IPS-11a (cell line): ENCODE measurements at regions not wholly inside any gene's neighbourhood (a gene's known extent, or its start where the extent isn't known, plus 50 kb on each side); places are given as distances from the start of the nearest gene placed in this dataset.
"Not testable (repeated sequence)": the region's sequence is repeated elsewhere in the genome, so short reads cannot be mapped to it uniquely, and the experiment has no call there.

Experiments used
- H3K4me3 ChIP-seq: one replicate; pipeline ENCODE4 v1.5.1; 2013; ENCODE audit warnings: low read depth, low read length, control low read depth

DNA sequence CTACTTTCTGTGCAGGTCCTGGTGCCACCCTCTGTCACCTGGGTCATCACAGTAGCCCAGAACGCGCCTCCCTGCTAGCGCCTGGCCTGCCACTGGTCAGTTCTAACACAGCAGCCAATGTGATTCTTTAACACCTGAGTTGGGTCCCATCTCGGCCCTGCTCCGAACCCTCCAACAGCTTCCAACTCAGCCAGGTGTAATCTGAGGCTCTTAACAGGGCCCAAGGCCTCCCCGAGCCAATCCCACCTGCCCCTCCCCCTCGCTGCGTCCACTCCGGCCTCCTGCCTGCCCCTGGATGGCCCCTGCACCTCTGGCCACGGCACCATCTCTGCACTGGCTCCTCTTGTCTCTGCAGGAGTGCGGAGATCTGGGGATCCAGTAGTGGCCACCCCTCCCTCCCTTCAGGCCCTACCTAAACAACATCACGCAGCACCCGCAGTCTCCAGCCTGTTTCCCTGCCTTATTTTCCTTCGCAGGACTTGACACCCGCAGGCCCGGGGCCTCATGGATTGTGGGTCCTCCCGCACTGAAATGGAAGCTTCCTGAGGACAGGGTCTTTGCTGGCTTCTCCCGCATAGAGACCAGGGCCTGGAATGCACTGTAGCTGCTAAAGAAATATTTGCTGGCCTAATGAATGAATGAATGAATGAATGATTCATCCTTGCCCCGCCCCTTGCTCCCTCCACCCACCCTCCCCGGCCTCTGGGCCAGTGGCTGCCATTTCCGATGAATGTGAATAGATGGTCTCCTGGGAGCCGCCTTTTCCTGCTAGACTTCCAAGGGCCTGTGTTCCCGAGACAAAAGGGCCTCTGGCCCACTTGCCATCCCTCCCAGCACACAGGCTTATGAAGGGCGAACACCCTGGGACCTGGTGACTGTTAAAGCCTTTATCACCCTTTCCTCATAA, 174.8 kb upstream of the FOXF1 start:
- H3K4me3 ChIP-seq = no peak overlapping the region

DNA sequence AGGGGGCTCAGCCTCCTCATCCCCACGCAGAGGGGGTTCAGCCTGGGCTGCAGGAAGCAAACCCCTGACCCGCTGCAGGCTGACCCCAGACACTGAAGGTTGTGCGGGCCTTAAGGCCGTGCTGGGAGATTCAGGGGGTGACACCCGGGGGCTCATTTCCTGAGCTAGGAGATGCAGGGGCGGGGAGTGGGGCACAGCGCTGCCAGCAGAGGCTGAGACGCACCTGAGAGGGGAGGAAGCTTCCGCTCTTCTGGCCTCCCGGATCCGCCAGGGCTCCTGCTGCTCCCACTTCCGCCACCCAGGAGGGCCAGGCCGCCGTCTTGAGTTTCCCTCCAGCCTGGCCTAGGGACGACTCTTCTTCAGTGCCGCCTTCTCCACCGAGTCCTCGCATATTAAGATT, 173.2 kb upstream of the FOXF1 start:
- H3K4me3 ChIP-seq = no peak overlapping the region

DNA sequence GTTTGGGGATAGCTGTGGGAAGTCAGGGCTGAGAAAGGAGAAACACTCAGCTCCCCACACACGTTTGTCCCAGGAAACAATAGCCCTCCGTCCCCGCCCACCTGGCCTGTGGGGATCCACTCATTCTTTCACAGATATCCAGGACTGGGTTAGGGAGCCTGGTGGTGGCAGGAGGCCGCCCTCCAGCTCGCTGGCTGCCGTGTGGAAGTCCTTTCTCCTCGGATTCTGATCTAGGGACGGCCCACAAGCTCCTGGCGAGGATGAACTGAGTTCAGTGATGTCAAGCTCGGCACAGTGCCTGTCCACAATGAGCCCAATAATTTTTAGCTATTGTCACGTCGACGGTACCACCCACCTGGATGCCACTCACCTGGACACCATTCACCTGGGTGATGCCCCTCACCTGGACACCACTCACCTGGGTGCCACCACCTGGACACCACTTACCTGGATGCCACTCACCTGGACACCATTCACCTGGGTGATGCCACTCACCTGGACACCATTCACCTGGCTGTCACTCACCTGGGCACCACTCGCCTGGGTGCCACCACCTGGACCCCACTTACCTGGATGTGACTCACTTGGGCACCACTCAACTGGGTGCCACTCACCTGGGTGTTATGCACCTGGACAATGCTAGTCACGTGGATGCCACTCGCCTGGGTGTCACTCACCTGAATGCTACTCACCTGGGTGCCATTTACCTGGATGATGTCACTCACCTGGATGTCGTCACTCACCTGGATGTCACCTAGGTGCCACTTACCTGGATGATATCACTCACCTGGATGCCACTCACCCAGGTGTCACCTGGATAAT, 172.5 kb upstream of the FOXF1 start:
- H3K4me3 ChIP-seq = no peak overlapping the region

DNA sequence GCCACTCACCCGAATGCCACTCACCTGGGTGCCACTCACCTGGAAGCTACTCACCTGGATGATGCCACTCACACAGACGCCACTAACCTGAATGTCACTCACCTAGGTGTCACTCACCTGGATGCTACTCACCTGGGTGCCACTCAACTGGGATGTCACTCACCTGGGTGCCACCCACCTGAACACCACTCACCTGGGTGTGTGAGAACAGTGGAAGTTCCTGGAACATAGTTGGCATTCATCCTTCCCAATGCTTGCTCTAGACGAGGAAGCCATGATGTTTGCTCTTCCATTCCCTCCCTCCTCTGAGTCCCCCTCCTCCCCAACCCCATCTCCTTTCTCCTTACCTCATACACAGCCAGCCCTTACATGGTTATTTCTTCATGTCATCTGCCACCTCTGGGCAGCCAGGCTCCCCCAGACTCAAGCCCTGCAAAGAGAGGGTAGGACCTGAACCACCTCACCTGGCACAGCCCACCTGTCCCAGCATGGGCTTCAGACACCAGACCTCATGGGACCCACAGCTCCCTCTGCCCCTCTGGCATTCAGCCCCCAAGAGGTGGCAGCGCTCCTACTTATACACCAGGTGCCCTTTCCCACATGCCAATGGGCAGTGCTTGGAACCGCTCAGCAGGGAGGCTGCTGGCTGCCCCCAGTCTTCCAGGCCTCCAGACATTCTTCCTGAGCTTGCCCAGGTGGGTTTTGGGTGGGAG, 171.8 kb upstream of the FOXF1 start:
- no peak overlapping the region for H3K4me3 ChIP-seq

DNA sequence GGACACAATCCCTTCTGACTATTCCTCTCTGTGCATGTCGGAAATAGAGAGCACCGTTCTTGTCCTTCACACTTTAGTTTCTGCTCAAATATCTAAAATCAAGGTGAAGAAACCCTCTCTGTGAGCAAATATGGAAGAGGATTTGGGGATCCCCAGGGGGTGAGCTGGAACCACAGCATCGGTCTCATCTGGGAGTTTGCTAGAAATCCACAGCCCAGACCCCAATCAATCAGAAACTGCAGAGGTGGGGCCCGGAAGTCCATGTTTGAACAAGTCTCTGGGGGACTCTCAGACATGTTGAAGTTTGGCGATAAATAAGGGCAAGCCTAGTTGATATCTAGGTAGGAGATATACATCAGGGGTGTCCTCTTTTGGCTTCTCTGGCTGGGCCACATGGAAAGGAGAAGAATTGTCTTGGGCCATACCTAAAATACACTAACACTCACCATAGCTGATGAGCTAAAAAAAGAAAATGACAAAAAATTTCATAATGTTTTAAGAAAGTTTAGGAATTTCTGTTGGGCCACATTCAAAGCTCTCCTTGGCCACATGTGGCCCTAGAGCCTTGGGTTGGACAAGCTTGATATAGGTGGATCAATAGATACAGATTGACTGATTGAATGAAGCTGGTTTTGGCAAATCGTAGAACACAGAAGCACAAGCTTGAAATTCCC, 168.0 kb upstream of the FOXF1 start:
- H3K4me3 ChIP-seq = no peak overlapping the region

DNA sequence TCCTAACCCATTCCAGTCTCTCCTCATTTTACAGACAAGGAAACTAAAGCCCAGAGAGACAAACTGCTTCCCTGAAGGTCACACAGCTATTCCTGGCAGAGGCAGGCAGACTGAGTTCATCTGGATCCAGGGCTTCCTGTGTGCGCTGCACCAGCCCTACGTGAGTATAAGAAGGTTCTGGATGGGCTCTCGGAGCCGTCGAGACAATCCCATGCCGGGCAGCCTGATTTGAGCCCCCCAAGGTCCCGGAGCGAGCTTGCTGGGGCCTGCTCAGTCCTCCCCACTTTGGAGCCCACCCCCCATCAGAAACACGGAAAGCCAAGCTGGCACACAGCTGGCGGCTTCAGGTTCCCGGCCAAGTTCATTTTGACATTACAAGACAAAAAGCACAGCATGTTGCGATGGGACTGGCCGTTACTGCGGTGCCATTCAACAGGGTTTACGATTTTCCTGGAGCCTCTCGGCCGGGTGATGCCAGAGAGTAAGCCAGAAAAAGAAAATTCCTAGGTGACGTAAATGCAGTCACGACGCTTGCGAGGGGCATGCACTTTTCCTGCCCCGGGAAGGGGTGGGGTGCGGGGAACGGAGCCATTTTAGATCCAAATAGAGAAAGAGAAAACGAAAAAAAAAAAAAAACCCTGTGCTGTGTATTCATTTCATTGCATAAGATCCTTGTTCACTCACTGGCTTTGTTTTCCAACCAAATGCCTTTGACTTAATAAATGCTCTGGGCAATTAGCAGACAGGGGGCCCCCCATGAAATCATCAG, 167.1 kb upstream of the FOXF1 start:
- H3K4me3 ChIP-seq = no peak overlapping the region

GRCh38 chr16:86343796-86344585, 166.3 kb upstream of the FOXF1 start:
- no peak overlapping the region for H3K4me3 ChIP-seq

DNA sequence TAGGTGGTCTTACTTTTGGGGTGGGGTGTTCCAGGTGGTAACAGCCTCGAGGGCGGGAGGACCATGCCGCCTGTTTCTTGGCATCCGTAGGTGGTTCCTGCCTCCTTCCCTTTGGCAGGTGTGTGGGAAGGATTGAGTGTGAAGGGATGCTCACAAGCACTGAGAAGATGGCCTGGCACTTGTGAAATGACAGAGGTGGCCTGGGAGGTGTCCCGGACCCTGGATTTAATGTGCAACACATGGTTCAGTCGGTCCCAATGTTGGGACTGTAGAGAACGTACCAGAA, 165.8 kb upstream of the FOXF1 start:
- no peak overlapping the region for H3K4me3 ChIP-seq

- H3K4me3 ChIP-seq = no peak overlapping the region
Observed at GRCh38 chr16:86344881-86345280, 165.4 kb upstream of the FOXF1 start.

- H3K4me3 ChIP-seq = no peak overlapping the region
Observed at GRCh38 chr16:86345516-86345915, 164.8 kb upstream of the FOXF1 start.

DNA sequence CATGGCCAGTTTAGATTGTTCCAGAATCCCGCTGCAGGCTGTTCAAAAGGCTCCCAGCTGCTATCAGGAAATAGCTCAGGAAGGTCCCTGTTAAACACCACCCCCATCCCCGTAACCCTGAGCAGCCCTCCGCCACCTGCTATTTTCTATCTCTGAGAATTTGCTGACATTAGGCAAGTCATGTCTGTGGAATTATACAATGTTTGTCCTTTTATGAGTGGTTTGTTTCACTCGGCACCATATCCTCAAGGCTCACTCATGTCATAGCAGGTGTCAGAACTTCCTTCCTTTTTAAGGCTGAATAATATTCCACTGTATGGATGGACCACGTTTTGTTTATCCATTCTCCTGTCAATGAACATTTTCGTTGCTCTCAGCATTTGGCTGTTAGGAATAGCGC, 164.3 kb upstream of the FOXF1 start:
- no peak overlapping the region for H3K4me3 ChIP-seq

- no peak overlapping the region for H3K4me3 ChIP-seq
Observed at GRCh38 chr16:86347090-86347489, 163.2 kb upstream of the FOXF1 start.

GRCh38 chr16:86347916-86348555, 162.3 kb upstream of the FOXF1 start:
- H3K4me3 ChIP-seq = no peak overlapping the region

GRCh38 chr16:86349338-86349900, 160.9 kb upstream of the FOXF1 start:
- H3K4me3 ChIP-seq = no peak overlapping the region

GRCh38 chr16:86350289-86350688, 160.0 kb upstream of the FOXF1 start:
- H3K4me3 ChIP-seq = no peak overlapping the region

GRCh38 chr16:86351041-86351784, 159.1 kb upstream of the FOXF1 start:
- H3K4me3 ChIP-seq = no peak overlapping the region

DNA sequence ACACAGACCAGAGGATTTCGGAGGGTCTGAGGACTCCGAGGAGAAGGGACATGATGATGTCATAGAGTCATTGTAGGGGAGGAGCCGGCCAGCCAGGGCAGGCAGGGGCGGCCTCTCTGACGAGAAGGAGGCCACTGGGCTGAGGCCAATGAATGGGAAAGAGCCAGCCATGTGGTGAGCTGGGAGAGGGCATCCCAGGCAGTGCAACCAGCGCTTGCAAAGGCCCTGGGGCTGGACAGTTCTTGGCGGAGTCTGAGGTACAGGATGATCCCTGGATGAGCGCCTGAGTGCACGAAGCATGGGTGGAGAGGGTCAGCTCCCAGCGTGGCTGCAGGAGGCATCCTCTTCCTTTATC, 158.6 kb upstream of the FOXF1 start:
- H3K4me3 ChIP-seq = not testable (repeated sequence)

DNA sequence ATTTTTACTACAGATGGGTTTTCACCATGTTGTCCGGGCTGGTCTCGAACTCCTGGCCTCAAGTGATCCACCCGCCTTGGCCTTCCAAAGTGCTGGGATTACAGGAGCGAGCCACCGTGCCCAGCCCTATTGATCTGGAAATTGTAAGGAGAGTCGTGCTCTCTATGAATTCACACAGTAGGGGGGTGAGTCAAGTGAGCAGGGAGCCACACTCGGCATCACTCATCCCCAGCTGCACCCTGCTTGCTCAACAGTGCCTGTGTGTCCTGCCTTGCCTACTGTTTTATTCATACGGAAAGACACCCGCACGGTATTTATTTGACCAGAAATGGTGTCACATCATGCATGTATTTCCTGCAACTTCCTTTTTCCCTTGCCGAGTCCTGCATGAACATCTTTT, 157.2 kb upstream of the FOXF1 start:
- no peak overlapping the region for H3K4me3 ChIP-seq
